HG02943 (cell line): ENCODE measurements at regions not wholly inside any gene's neighbourhood (a gene's known extent, or its start where the extent isn't known, plus 50 kb on each side); places are given as distances from the start of the nearest gene placed in this dataset.

Experiments used
- ATAC-seq: cut with Tn5 transposase; IDR thresholded peaks from one replicate; pipeline ENCODE4 v1.9.1; 2021; ENCODE audit warnings: mild to moderate bottlenecking, low read depth, moderate library complexity; ENCODE audit not compliant: unreplicated experiment

DNA sequence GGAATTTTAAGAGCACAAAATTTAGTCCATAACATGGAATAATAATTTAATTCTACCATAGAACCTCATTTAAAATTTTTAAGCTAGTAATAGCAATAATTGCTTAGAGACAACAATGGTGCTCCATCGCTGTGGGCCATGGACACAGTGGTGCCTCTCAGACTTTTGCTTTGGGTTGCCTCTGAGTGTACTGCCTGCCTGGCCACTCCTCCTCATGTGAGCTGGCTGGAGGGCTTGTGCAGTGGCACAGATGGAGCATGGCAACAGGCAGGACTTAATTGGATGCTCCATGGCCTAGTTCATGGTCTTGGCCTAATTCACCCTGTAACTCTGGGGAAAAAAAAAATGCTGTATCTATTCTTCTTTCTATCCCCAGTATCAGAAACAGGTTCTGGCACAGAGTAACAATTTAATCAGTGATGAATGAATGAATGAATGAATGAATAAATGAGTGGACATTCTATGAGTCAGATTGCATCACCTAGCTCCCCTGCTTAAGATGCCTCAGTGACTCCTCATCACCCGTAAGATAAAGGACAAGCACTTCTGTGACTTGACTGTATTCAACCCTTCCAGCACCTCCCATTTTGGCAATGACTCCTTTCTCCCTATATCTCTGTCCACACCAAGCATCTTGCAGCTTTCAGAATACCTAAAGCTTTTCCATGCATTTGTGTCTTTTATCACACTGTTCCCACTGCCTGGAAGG, 211.8 kb upstream of the SLC14A2 start:
- no peak for ATAC-seq

DNA sequence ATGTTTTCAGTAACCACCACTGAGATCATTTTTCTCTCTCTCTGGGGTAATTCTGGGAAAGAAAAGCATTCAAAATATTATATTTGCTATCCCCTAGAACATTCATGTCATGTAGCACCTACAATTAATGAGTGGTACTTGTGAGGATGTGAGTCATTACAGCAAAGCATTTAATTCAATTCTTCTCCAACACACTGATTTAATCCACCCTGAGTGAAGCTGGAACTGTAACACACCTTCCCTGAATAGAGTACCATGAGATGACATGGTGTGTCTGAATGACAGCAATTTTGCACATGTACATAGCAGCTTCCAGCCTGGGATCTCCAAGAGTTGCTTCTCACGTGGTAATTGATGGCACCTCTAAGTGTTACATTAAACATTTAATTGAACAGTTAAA, 207.1 kb upstream of the SLC14A2 start:
- ATAC-seq, result no peak

DNA sequence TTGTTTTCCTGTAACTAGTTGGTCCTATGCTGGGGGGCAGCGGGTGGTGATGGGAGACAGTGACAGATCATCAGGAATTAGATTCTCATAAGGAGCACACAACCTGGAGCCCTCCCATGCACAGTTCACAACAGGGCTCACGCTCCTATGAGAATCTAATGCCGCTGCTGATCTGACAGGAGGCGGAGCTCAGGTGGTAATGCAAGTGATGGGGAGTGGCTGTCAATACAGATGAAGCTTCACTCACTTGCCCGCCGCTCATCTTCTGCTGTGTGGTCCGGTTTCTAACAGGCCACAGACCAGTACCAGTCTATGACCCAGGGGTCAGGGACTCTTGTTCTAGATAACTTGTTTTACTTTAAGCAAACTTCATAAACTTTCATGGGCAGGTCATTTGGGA, 205.3 kb upstream of the SLC14A2 start:
- ATAC-seq, result no peak

DNA sequence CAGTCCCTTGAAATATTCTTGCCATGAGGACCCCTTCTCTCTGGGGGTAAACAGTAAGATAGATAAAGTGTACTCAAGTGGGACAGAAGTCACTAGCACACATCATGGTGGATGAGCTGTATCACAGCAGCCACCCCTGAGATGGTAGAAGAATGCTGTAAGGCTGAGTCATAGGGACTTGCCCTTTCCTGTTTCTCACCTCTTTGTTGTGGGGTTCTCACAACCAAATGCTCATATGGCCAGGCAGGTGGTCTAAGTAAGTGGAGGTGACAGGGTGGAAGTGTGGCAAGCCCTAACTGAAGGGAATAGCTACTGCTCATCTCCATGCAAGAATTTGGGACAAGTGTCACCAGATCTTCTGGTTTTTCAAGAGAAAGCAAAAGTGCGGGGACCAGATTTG, 202.7 kb upstream of the SLC14A2 start:
- no peak for ATAC-seq

DNA sequence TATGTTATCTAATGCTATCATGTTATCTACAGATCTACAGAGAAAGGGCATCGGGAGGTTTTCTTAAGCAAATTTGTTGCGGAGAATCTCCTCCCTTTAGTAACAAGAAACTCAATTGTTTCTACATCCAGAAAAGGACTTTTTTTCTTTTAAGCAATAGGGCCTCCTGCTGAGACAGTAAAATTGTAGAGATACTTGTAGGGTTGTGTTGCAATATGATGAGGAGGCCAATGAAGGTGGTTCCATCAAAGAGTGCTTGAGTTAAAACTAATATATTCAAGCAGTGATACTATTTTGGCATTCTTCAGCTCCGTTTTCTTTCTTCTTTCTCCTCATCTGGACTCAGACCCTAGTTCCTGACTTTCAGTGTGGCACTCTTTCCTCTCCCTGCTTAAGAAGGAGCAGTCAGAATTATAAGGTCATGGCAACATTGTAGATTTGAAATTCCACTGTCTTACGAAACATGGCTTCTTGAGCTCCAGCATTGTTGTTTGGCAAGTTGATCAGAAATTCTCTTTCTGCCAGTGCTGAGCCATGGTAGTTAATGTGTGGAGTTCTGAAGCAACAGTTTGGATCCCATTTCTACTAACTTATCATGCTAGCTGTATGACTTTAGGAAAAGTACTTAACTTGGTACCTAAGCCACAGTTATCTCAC, 202.0 kb upstream of the SLC14A2 start:
- no peak for ATAC-seq

DNA sequence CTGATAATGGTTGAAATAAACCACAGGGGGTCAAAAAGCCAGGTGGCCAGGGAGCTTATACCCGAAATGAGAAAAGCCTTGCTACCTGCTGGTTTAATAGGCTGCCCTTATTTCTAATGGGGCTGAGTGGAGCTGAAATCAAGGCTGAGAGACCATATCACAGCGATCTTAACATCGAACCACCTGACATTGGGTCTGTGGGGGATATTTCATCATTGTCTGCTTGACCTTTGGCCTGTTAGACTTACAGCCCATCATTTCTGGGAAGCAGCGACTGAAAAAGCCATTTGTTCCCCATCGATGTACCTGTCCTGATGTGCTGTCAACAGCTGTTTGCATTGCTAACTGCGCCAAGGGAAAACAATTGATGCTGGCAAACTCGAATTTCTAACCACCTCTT, 199.7 kb upstream of the SLC14A2 start:
- ATAC-seq, result no peak

DNA sequence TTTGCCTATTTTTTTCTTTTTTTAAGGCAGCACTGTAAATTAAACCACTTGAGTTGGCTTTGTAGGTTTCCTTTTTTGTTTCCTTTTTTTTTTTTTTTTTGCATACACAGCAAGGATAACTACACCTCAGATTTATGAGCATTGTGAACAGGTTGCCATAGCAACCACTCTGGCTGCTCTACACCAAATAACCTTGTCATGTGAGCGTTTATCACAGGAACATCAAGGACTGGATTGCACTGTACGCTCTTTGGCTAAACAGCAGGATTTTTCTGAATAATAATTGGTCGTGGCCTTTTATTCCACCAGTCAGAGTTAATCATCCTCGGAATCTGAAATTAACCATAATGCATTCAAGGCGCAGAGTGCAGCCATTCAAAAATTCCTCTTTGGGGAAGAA, 199.1 kb upstream of the SLC14A2 start:
- ATAC-seq, result no peak

DNA sequence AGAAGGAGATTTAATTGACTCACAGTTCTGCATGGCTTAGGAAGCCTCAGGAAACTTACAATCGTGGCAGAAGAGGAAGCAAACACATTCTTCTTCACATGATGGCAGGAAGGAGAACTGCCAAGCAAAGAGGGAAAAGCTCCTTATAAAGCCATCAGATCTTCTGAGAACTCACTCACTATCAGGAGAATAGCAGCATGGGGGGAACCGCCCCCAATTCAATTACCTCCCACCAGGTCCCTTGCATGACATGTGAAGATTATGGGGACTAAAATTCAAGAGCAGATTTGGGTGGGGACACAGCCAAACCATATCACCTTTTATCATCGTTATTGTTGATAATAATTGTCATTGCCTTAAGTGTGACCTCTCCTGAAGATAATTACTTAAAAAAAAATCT, 197.9 kb upstream of the SLC14A2 start:
- ATAC-seq, result no peak

DNA sequence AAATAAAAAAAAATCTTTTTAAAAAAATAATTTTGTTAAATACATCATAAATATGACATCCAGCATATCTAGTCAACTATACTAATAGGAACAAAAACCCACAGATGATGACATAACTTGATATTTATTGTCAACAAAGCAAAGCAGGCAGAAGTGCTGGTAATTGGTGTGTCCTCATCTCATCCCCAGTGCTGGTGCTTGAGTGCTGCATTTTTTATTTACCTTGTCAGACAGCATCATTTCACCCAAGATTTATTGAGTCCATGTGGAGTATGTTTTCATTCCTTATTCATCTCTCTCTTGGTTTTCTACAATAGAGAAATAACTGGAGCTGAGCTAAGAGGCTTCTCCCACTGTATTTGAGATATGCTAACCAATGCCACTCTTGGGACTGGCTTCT, 191.6 kb upstream of the SLC14A2 start:
- ATAC-seq, result no peak

DNA sequence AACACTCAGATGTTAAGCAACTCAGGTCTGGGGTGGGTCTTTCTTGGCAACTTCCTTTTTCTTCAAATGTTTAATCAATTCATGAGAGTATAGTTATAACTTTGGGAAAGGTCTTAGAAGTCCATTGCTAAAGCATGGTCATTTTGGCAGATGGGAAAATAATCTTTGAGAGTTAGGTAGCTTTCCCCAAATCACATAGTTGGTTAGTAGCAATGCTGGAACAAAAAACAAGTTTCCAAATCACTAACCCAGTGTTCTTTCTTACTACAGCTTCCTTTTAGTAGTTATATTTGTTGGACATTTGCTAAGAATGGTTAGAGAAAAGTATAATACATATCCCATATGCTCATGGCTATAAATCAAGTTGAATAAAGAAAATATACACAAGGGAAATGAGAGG, 185.2 kb upstream of the SLC14A2 start:
- no peak for ATAC-seq

DNA sequence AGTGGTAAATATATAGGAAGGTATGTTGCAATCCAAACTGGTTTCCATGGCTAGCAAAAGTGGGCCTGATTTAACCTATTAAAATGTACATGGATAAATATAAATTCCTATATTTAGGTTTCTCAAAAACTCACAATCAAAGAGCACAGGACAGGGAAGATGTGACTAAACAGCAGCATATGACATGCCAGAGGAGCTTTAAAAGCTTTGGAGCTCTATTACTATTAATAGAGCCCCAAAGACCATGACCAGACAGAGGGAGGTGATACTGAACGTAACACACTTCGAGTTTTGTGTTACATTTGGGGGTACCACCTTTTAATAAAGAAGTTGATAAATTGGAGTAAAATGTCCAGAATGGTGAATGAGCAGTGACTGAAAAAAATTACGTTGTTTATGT, 179.5 kb upstream of the SLC14A2 start:
- no peak for ATAC-seq

DNA sequence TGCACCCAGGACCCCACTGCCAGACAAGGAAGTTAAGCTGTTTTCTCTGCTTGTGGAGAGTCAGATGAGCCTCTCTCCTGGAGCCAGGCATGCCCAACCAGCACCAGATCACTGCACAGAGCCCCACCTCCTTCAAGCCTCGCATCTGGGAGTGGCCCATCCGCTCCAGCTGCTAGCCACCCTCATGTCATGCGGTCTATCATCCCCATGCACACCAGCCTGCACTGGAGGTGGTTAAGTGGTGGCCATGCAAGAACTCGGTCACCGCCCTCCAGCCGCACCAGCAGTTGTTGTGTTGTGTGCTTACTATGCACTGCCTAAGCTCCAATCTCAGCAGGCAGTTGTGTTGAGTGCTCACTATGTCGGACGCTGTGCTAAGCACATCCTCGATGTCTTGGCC, 177.9 kb upstream of the SLC14A2 start:
- ATAC-seq, result no peak

DNA sequence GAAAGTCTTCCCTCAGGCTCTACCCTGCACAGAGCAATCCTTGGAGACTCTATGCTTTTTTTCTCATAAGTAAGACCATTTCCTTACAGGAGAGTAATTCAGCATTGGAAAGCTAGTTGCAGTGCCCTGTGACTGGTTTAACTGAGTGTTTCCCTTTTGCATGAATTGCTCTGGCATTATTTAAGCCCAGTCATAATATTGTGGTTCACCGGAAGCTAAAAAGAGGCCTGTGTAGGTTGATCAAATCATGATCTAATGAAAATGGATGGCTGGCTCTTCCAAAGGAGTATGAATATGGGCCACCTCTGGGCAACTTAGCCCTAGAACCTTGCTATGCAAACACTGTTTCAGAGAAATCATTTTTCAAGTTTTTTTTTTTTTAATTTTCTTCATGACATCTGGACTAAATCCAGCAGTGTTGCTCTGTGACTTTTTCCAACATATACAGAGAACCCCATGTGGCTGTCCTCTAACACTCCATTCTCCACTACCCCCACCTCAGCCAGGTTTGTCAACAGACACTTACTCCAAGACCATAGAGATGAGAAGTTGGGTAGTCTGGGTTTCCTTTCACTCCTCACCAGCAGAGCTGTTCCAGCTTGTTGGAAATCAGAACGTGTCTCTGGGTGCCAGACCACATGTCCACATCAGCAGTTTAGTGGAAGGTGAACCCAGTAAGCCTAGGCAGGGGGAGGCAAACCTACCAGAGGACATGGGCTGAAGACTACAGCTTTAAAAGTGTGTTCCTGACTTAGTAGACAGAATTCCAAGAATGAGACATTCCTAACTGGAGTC, 175.2 kb upstream of the SLC14A2 start:
- ATAC-seq, result no peak

DNA sequence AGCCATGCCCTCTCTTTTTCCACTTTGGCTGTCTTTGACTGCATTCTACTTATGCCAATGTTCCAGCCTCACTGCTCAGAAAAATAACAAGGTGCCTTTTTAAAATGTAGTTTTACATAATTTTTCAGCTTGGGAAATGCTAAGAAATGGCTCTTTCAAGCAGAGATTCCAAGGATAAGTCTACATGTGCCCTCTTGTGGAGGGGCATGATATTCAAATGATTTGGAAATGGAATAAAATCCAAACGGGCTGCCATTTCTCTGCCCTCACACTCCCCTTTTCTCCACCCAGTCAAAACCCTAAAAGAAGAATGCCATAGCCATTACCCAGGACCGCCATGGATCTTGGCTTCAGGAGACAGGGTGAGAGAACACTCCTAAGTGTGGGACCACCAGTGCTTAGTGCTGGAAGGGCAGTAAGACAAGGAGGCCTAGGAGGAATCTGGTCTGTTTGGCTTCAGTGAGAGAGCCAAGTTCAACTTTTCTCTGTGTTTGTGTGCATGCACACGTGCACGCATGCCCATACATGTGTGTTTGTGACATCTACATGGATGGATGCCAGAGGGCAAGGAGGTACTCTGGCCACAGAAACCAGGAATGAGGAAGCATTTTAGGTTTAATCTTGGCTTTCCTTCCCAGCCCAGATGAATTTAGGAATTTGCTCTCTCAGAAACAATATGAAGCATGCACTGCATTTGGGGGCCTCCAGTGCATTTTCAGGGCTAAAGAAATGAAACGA, 174.0 kb upstream of the SLC14A2 start:
- no peak for ATAC-seq

DNA sequence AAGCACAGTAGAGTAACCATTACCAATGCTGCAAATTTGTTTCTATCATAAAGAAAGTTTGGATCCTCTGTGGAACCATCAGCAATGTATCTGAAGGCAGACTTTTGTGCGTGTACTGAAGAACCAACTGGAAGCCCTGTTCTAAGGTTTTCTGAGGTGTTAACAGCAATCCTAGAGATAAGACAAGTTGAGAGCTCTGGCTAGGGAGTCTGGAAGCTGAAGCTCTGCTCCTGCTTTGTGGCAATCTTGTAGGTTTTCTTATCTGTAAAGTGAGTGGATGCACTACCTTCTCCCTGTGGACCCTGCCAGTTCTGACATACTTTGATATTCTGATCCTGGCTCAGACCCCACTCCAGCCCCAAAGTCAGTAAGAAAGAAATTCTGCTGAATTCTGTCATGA, 171.2 kb upstream of the SLC14A2 start:
- ATAC-seq, result no peak

DNA sequence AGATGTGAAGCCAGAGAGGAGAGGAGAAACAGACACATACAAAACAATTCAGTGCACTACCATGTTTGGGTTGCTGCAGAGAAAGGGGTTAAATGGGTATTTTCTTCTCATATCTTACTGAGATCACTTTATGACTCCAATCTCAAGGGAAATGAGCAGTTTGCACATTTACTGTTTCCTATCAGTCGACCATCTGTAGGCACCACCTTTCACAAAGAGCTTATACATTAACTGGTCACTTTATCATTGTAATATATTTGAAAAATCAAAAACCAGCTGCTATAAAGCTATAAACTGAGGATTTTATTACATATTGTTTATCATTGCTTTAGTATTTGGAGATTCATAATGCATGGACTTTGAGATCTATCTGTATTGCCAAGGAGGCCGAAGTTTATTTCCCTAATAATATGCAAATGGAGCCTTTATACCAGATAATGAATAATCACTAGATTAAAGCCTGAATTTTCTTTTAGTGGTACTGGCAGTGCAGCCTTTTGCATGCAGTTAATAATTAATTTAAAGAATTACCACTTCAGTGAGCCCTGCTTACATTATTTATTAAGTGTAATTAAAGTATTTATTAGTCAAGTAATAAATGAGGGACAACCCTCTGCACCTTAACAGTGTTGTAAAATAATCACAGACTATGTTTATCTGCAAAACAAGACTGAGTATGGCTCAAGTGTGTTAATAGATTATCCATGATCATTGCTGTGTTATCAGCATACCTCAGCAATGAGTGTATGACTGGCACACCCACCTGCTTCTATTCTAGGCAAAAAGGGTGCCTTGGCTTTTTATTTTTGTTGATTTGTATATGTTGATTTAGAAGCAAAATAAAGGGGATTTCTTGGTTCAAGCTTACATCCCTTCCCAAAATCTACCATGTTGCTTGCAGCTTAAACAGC, 167.7 kb upstream of the SLC14A2 start:
- no peak for ATAC-seq

DNA sequence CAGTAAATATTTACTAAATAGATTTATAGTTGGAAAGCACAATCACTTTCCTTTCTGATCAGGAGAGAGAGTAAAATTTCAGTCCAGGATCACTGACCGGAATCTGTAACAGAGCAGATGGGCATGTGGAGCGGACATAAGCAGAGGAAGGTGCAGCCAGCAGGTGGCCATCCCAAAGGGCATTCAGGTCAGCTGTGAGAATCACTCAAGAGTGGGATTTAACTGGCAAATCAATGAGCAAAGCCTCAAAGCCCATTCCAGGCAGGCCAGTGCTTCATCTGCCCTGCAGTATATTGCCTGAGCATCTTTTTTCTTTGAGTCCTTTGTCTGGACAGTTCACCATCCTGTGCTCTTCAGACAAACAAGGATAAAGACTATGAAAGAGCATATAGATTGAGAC, 166.4 kb upstream of the SLC14A2 start:
- no peak for ATAC-seq

DNA sequence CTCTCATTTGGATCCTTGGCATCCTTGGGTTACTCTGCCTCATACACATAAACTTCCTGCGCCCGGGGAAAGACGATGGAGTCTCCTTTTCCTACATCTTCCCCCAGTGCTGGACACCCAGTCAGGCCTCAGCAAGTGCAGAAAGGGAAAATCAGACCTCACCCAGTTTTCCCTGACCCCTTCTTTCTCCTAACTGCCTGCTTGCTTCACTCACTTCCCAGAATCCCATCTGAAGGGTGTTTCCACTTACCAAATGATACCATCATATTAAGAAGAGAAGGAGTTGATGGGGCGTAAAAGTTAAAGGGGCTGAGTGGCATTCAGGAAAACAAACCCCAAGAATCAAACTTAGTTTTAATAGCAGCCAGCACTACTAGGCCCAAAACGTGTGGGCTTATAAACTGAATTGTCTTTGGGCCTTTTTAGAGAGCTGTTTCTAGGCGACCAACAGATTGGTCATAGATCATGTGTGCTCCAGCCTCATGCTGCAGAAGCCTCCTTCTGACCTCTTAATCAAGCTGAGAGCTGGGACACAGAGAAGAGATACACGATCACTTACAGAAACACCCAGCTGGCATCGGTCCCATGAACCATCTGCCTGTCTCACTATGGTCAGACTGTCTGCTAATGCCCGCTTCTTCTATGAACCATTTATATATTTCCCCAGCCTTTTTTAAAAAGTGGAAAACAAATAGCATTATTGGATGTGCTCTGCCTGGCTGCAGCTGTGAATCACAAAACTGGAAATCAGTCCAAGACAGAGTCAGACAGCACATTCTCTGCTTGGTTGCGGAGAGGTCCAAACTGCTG, 165.7 kb upstream of the SLC14A2 start:
- no peak for ATAC-seq
